Esophagus muscularis mucosa (tissue), 4 donors: ENCODE measurements at regions not wholly inside any gene's neighbourhood (a gene's known extent, or its start where the extent isn't known, plus 50 kb on each side); places are given as distances from the start of the nearest gene placed in this dataset.

Experiments used
- EP300 ChIP-seq: sonication (generic); formaldehyde crosslinking; IDR thresholded peaks from one replicate; pipeline ENCODE4 v1.6.1; 2017; ENCODE audit warnings: antibody characterized with exemption
- POLR2A ChIP-seq: fragments of 450-650 bp; IDR thresholded peaks from one replicate; pipeline ENCODE4 v1.6.1; 2017; ENCODE audit warnings: antibody characterized with exemption, moderate library complexity, mild to moderate bottlenecking, low read depth
- POLR2AphosphoS5 ChIP-seq, 2 donors: sonication (generic); formaldehyde crosslinking; IDR thresholded peaks; one replicate each; pipeline ENCODE4 v1.6.1; 2017; ENCODE audit warnings: antibody characterized with exemption in 2 of 2
- TF ChIP-seq, protein P1 (sequence below), 3 experiments: fragments of 200-600 bp in 2 of 3; fragments of 450-650 bp in 1 of 3; sonication (generic) in 2 of 3; IDR thresholded peaks; one replicate each; pipeline ENCODE4 v1.5.1; 2017 to 2019; ENCODE audit warnings: antibody characterized with exemption in 3 of 3, mild to moderate bottlenecking in 2 of 3, moderate library complexity in 1 of 3

- TF ChIP-seq, protein P1, sequence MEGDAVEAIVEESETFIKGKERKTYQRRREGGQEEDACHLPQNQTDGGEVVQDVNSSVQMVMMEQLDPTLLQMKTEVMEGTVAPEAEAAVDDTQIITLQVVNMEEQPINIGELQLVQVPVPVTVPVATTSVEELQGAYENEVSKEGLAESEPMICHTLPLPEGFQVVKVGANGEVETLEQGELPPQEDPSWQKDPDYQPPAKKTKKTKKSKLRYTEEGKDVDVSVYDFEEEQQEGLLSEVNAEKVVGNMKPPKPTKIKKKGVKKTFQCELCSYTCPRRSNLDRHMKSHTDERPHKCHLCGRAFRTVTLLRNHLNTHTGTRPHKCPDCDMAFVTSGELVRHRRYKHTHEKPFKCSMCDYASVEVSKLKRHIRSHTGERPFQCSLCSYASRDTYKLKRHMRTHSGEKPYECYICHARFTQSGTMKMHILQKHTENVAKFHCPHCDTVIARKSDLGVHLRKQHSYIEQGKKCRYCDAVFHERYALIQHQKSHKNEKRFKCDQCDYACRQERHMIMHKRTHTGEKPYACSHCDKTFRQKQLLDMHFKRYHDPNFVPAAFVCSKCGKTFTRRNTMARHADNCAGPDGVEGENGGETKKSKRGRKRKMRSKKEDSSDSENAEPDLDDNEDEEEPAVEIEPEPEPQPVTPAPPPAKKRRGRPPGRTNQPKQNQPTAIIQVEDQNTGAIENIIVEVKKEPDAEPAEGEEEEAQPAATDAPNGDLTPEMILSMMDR (IDR thresholded peaks at IDR 0.05): no peak
- TF ChIP-seq POLR2AphosphoS5 (IDR thresholded peaks at IDR 0.05) (no peak), POLR2A (no peak), EP300 (no peak)
Measured at GRCh38 chr2:125386074-125386473, 1269.9 kb upstream of the GYPC start.
